ENCODE measurements at regions not wholly inside any gene's neighbourhood (a gene's known extent, or its start where the extent isn't known, plus 50 kb on each side); places are given as distances from the start of the nearest gene placed in this dataset.

GRCh38 chr2:242032780-242033656, 163.5 kb downstream of the RTP5 start:
- no peak for DNase-seq

DNA sequence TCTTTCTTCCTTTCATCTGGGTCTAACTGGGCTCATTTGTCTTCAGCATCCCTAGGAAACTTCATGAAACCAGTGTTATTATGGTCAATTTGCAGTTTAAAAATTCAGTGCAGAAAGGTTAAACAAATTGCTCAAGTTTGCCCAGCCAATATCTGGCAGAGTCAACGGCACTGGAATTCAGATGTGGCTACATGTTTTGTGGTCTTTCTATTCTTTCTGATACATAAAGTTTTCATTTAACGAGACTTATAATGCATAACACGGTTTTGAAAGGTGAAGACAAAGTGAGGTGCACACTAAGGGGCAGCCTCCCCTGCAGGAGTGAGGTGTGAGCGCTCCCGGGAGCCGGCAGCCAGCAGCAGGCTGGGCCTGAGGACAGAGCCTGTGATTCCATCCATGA, 164.6 kb downstream of the RTP5 start:
- Histone ChIP-seq H3K9me3 (ENCODE audit: control insufficient read depth in 2 of 2, low read length in 2 of 2) (no peaks in the 10 kb centered on the region), H3K36me3 (ENCODE audit: control insufficient read depth, insufficient read depth, low read length) (no peaks in the 10 kb centered on the region), H3K4me3 (ENCODE audit: low read depth, low read length) (no peak overlapping the region), H3K27ac (ENCODE audit: insufficient read depth, low read length, poor library complexity, severe bottlenecking) (no peak overlapping the region), H3K27me3 (ENCODE audit: control insufficient read depth, insufficient read depth, low read length) (peaks cover 1% of the 10 kb centered on the region), H3K4me1 (ENCODE audit: control insufficient read depth, insufficient read depth, low read length, poor library complexity, severe bottlenecking) (peaks cover 15% of the 10 kb centered on the region)
- Mint-ChIP-seq H3K27ac (no peak overlapping the region), H3K27me3 (peaks cover 60% of the 10 kb centered on the region), H3K4me3 (no peak overlapping the region), H3K9me3 (peaks cover 0 to 4% (median 0%) of the 10 kb centered on the region in 7 donors), H3K4me1 (peaks cover 18 to 53% (median 23%) of the 10 kb centered on the region in 4 donors), H3K36me3 (peaks cover 3% of the 10 kb centered on the region)
- no peak for DNase-seq
- no peak for ATAC-seq (ENCODE audit: low read depth in 2 of 2)

More at GRCh38 chr2:242032780-242033656, 163.5 kb downstream of the RTP5 start:
- H3K4me1 Mint-ChIP-seq: peaks cover 14 to 59% (median 20%) of the 10 kb centered on the region in 4 donors
- Histone ChIP-seq H3K36me3 (ENCODE audit: control insufficient read depth, insufficient read depth, low read length) (no peaks in the 10 kb centered on the region), H3K4me1 (ENCODE audit: control insufficient read depth, insufficient read depth, low read length, poor library complexity, severe bottlenecking) (peaks cover 15% of the 10 kb centered on the region), H3K4me3 (ENCODE audit: low read depth, low read length) (no peak overlapping the region), H3K9me3 (ENCODE audit: control insufficient read depth in 2 of 2, low read length in 2 of 2) (no peaks in the 10 kb centered on the region), H3K27ac (ENCODE audit: insufficient read depth, low read length, poor library complexity, severe bottlenecking) (no peak overlapping the region), H3K27me3 (ENCODE audit: control insufficient read depth, insufficient read depth, low read length) (peaks cover 1% of the 10 kb centered on the region)
- peak overlapping the region; percentile 45 to 82 (median 67) for H3K27ac Mint-ChIP-seq
- peaks cover 0 to 4% (median 0%) of the 10 kb centered on the region in 7 donors for H3K9me3 Mint-ChIP-seq
- no peak overlapping the region for H3K4me3 Mint-ChIP-seq
- ATAC-seq (ENCODE audit: low read depth in 2 of 2): no peak
- peaks cover 53% of the 10 kb centered on the region for H3K27me3 Mint-ChIP-seq
- peaks cover 8% of the 10 kb centered on the region for H3K36me3 Mint-ChIP-seq

- peaks cover 14 to 43% (median 23%) of the 10 kb centered on the region in 4 donors for H3K4me1 Mint-ChIP-seq
- H3K27ac Mint-ChIP-seq: peak overlapping the region in 1 of 3 donors; percentile 29
- Histone ChIP-seq H3K4me1 (ENCODE audit: control insufficient read depth, insufficient read depth, low read length, poor library complexity, severe bottlenecking) (peaks cover 15% of the 10 kb centered on the region), H3K9me3 (ENCODE audit: control insufficient read depth in 2 of 2, low read length in 2 of 2) (no peaks in the 10 kb centered on the region), H3K4me3 (ENCODE audit: low read depth, low read length) (no peak overlapping the region), H3K36me3 (ENCODE audit: control insufficient read depth, insufficient read depth, low read length) (no peaks in the 10 kb centered on the region), H3K27me3 (ENCODE audit: control insufficient read depth, insufficient read depth, low read length) (peaks cover 1% of the 10 kb centered on the region), H3K27ac (ENCODE audit: insufficient read depth, low read length, poor library complexity, severe bottlenecking) (no peak overlapping the region)
- no peak overlapping the region for H3K4me3 Mint-ChIP-seq
- DNase-seq (no peak), ATAC-seq (ENCODE audit: low read depth in 2 of 2) (no peak)
- peaks cover 51% of the 10 kb centered on the region for H3K27me3 Mint-ChIP-seq
- H3K36me3 Mint-ChIP-seq: no peaks in the 10 kb centered on the region
- peaks cover 0 to 4% (median 0%) of the 10 kb centered on the region in 7 donors for H3K9me3 Mint-ChIP-seq
These were observed 165.7 kb downstream of the RTP5 start for GRCh38 chr2:242034996-242035814.

GRCh38 chr2:242035858-242036652, 166.5 kb downstream of the RTP5 start:
- H3K27ac ChIP-seq (ENCODE audit: insufficient read depth, low read length, poor library complexity, severe bottlenecking): no peak overlapping the region
- H3K4me1 Mint-ChIP-seq: peaks cover 10 to 34% (median 20%) of the 10 kb centered on the region in 4 donors
- H3K27ac Mint-ChIP-seq: peak overlapping the region in 1 of 3 donors; percentile 83
- peaks cover 1% of the 10 kb centered on the region for H3K27me3 ChIP-seq (ENCODE audit: control insufficient read depth, insufficient read depth, low read length)
- H3K27me3 Mint-ChIP-seq: peaks cover 42% of the 10 kb centered on the region
- no peaks in the 10 kb centered on the region for H3K36me3 ChIP-seq (ENCODE audit: control insufficient read depth, insufficient read depth, low read length)
- no peaks in the 10 kb centered on the region for H3K36me3 Mint-ChIP-seq
- H3K4me1 ChIP-seq (ENCODE audit: control insufficient read depth, insufficient read depth, low read length, poor library complexity, severe bottlenecking): peaks cover 12% of the 10 kb centered on the region
- ATAC-seq (ENCODE audit: low read depth in 2 of 2) (no peak), DNase-seq (no peak)
- H3K9me3 ChIP-seq (ENCODE audit: control insufficient read depth in 2 of 2, low read length in 2 of 2): no peaks in the 10 kb centered on the region
- no peak overlapping the region for H3K4me3 Mint-ChIP-seq
- no peak overlapping the region for H3K4me3 ChIP-seq (ENCODE audit: low read depth, low read length)
- peaks cover 0 to 4% (median 0%) of the 10 kb centered on the region in 7 donors for H3K9me3 Mint-ChIP-seq

DNA sequence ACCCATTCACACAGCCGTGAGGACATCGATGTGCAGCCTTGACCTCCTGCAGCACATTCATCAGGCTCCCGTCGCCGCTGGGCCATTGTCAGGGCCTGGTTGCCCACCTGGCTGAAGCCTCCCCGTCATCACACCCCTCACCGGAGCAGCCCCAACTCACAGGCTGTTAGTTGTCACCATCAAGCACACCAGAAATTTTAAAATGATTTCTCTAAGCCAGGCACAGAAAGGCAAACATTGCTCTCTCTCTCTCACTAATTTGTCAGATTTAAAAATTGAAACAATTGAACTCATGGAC, 167.1 kb downstream of the RTP5 start:
- peaks cover 0 to 2% (median 0%) of the 10 kb centered on the region in 7 donors for H3K9me3 Mint-ChIP-seq
- Histone ChIP-seq H3K4me3 (ENCODE audit: low read depth, low read length) (no peak overlapping the region), H3K4me1 (ENCODE audit: control insufficient read depth, insufficient read depth, low read length, poor library complexity, severe bottlenecking) (peaks cover 7% of the 10 kb centered on the region), H3K9me3 (ENCODE audit: control insufficient read depth in 2 of 2, low read length in 2 of 2) (no peaks in the 10 kb centered on the region), H3K27me3 (ENCODE audit: control insufficient read depth, insufficient read depth, low read length) (peaks cover 1% of the 10 kb centered on the region), H3K27ac (ENCODE audit: insufficient read depth, low read length, poor library complexity, severe bottlenecking) (no peak overlapping the region), H3K36me3 (ENCODE audit: control insufficient read depth, insufficient read depth, low read length) (no peaks in the 10 kb centered on the region)
- no peak for DNase-seq
- H3K4me1 Mint-ChIP-seq: peaks cover 8 to 29% (median 14%) of the 10 kb centered on the region in 4 donors
- H3K36me3 Mint-ChIP-seq: no peaks in the 10 kb centered on the region
- H3K27me3 Mint-ChIP-seq: peaks cover 37% of the 10 kb centered on the region
- peak overlapping the region in 1 of 4 donors; percentile 48 for H3K4me3 Mint-ChIP-seq
- H3K27ac Mint-ChIP-seq: peak overlapping the region in 1 of 3 donors; percentile 83
- no peak for ATAC-seq (ENCODE audit: low read depth in 2 of 2)

GRCh38 chr2:242038166-242038927, 168.8 kb downstream of the RTP5 start:
- Mint-ChIP-seq H3K36me3 (no peaks in the 10 kb centered on the region), H3K27ac (peak overlapping the region in 1 of 3 donors; percentile 46), H3K4me3 (peak overlapping the region in 2 of 4 donors; percentile 27 to 59), H3K27me3 (peaks cover 36% of the 10 kb centered on the region), H3K4me1 (peaks cover 0 to 15% (median 7%) of the 10 kb centered on the region in 4 donors), H3K9me3 (peaks cover 0 to 5% (median 0%) of the 10 kb centered on the region in 7 donors)
- Histone ChIP-seq H3K4me3 (ENCODE audit: low read depth, low read length) (no peak overlapping the region), H3K27ac (ENCODE audit: insufficient read depth, low read length, poor library complexity, severe bottlenecking) (no peak overlapping the region), H3K27me3 (ENCODE audit: control insufficient read depth, insufficient read depth, low read length) (peaks cover 1% of the 10 kb centered on the region), H3K9me3 (ENCODE audit: control insufficient read depth in 2 of 2, low read length in 2 of 2) (no peaks in the 10 kb centered on the region), H3K4me1 (ENCODE audit: control insufficient read depth, insufficient read depth, low read length, poor library complexity, severe bottlenecking) (no peaks in the 10 kb centered on the region), H3K36me3 (ENCODE audit: control insufficient read depth, insufficient read depth, low read length) (no peaks in the 10 kb centered on the region)
- no peak for DNase-seq
- no peak for ATAC-seq (ENCODE audit: low read depth in 2 of 2)
